GM12878 (cell line): ENCODE measurements at regions not wholly inside any gene's neighbourhood (a gene's known extent, or its start where the extent isn't known, plus 50 kb on each side); places are given as distances from the start of the nearest gene placed in this dataset.

ENCODE experiments used
- ATAC-seq: fragments of 200-7000 bp; cut with Tn5 transposase; 3 replicates; pipeline ENCODE4 v1.9.1; 2020; ENCODE audit warnings: mild to moderate bottlenecking, moderate library complexity
- BruUV-seq: library from RNA; stranded (reverse); fragments of 400-500 nt; replicated peaks from 2 replicates; lab custom pipeline; 2021; lab: Mats Ljungman, UMichigan
- CTCF ChIA-PET: fragments of 300-600 bp; sonication (Branson Sonifier 250); formaldehyde crosslinking; extraction: SDS; loops from one replicate; lab custom pipeline; 2021; ENCODE audit warnings: inconsistent platforms; lab: Yijun Ruan, JAX
- POLR2A ChIA-PET: fragments of 350-600 bp; formaldehyde crosslinking; extraction: SDS; loops from one replicate; lab custom pipeline; 2021; ENCODE audit warnings: inconsistent platforms; lab: Charles Lee
- RAD21 ChIA-PET: fragments of 300-600 bp; sonication (Branson Sonifier 250); formaldehyde crosslinking; loops from one replicate; lab custom pipeline; 2023; ENCODE audit warnings: antibody characterized with exemption; ENCODE audit not compliant: unreplicated experiment; lab: Charles Lee
- SMC1A ChIA-PET: fragments of 300-600 bp; sonication (Branson Sonifier 250); formaldehyde crosslinking; loops from one replicate; lab custom pipeline; 2023; ENCODE audit not compliant: unreplicated experiment, uncharacterized antibody; lab: Charles Lee
- DNase-seq: peaks from one replicate; pipeline ENCODE4 v3.0.0-alpha.2; 2011; ENCODE audit warnings: low read depth, low spot score
- FAIRE-seq: peaks from 3 replicates; lab custom pipeline; 2011; peaks lifted over from hg19 to GRCh38; lab: Jason Lieb, UNC
- H2AFZ ChIP-seq: 2 replicates; pipeline ENCODE4 v1.6.0; 2011; ENCODE audit warnings: low read depth, low read length, control low read depth; ENCODE audit not compliant: control insufficient read depth
- H3K27ac ChIP-seq: 2 replicates; pipeline ENCODE4 v1.5.1; 2011; ENCODE audit warnings: control low read depth; ENCODE audit not compliant: control insufficient read depth, insufficient read depth
- H3K27me3 ChIP-seq, 2 experiments: replicated peaks in 1 of 2; 2 replicates each; pipeline versions ENCODE4 v1.6.0 to v1.6.1; 2011; ENCODE audit warnings: low read length in 1 of 2; ENCODE audit not compliant: control insufficient read depth in 2 of 2, insufficient read depth in 2 of 2
- H3K36me3 ChIP-seq, 2 experiments: 2 replicates each; pipeline ENCODE4 v1.5.1; 2011; ENCODE audit warnings: low read length in 1 of 2; ENCODE audit not compliant: control insufficient read depth in 2 of 2, insufficient read depth in 2 of 2
- H3K4me1 ChIP-seq: 2 replicates; pipeline ENCODE4 v1.6.1; 2011; ENCODE audit warnings: mild to moderate bottlenecking, low read length, moderate library complexity, mixed read lengths; ENCODE audit not compliant: control insufficient read depth, insufficient read depth
- H3K4me2 ChIP-seq: 2 replicates; pipeline ENCODE4 v1.6.0; 2011; ENCODE audit warnings: control low read depth; ENCODE audit not compliant: control insufficient read depth, insufficient read depth
- H3K4me3 ChIP-seq: fragments of 200-600 bp; sonication (generic); 2 replicates; pipeline ENCODE4 v1.5.1; 2016
- H3K79me2 ChIP-seq: 2 replicates; pipeline ENCODE4 v1.6.0; 2011; ENCODE audit warnings: low read length; ENCODE audit not compliant: control insufficient read depth, insufficient read depth
- H3K9ac ChIP-seq: 2 replicates; pipeline ENCODE4 v1.8.0; 2011; ENCODE audit warnings: low read length, control low read depth, mixed read lengths; ENCODE audit not compliant: control insufficient read depth, insufficient read depth
- H3K9me3 ChIP-seq: replicated peaks from 3 replicates; pipeline ENCODE4 v1.5.1; 2011; ENCODE audit warnings: mild to moderate bottlenecking, low read length; ENCODE audit not compliant: control insufficient read depth, insufficient read depth
- H4K20me1 ChIP-seq: 2 replicates; pipeline ENCODE4 v1.6.0; 2011; ENCODE audit not compliant: control insufficient read depth, insufficient read depth
- CHD1 ChIP-seq: IDR thresholded peaks from 2 replicates; pipeline ENCODE4 v1.6.1; 2012; ENCODE audit warnings: low read depth, low read length, improper control_type of control experiment
- CREB1 ChIP-seq: IDR thresholded peaks from 2 replicates; pipeline ENCODE4 v1.6.1; 2012; ENCODE audit warnings: low read depth, mild to moderate bottlenecking, inconsistent platforms
- E2F8 ChIP-seq: fragments of 450-650 bp; IDR thresholded peaks from 2 replicates; pipeline ENCODE4 v1.6.1; 2018; ENCODE audit warnings: mild to moderate bottlenecking, low read depth, moderate library complexity; ENCODE audit not compliant: partially characterized antibody
- EGR1 ChIP-seq, 2 experiments: IDR thresholded peaks; 1 replicate in 1 of 2; 2 replicates in 1 of 2; pipeline ENCODE4 v1.6.1; 2011 to 2012; ENCODE audit warnings: low read depth in 2 of 2, low read length in 2 of 2, borderline replicate concordance in 1 of 2, mild to moderate bottlenecking in 1 of 2, moderate library complexity in 1 of 2
- ETV6 ChIP-seq, 2 experiments: fragments of 450-650 bp in 1 of 2; IDR thresholded peaks in 1 of 2; conservative IDR thresholded peaks in 1 of 2; 2 replicates each; pipeline ENCODE4 v1.6.1; 2014; ENCODE audit warnings: antibody characterized with exemption in 1 of 2, borderline replicate concordance in 1 of 2, low read depth in 1 of 2, mild to moderate bottlenecking in 1 of 2, moderate library complexity in 1 of 2
- FOXK2 ChIP-seq: fragments of 450-650 bp; IDR thresholded peaks from 2 replicates; pipeline ENCODE4 v1.6.1; 2017; ENCODE audit warnings: mild to moderate bottlenecking, moderate library complexity
- HDAC6 ChIP-seq: fragments of 200-600 bp; sonication (generic); IDR thresholded peaks from one replicate; pipeline ENCODE4 v1.8.0; 2017; ENCODE audit warnings: antibody characterized with exemption; ENCODE audit not compliant: unreplicated experiment
- LARP7 ChIP-seq: fragments of 450-650 bp; IDR thresholded peaks from 2 replicates; pipeline ENCODE4 v1.6.1; 2017; ENCODE audit warnings: mild to moderate bottlenecking
- NR2C1 ChIP-seq: fragments of 450-650 bp; IDR thresholded peaks from 2 replicates; pipeline ENCODE4 v1.6.1; 2017; ENCODE audit warnings: antibody characterized with exemption, mild to moderate bottlenecking, moderate library complexity
- POLR2AphosphoS2 ChIP-seq: IDR thresholded peaks from 2 replicates; pipeline ENCODE4 v1.6.1; 2011; ENCODE audit warnings: low read depth, mild to moderate bottlenecking, low read length, improper control_type of control experiment, moderate library complexity
- SKIL ChIP-seq: fragments of 450-650 bp; IDR thresholded peaks from 2 replicates; pipeline ENCODE4 v1.6.1; 2017; ENCODE audit warnings: mild to moderate bottlenecking, low read depth, inconsistent platforms; ENCODE audit not compliant: poor library complexity, severe bottlenecking
- SREBF2 ChIP-seq: IDR thresholded peaks from 2 replicates; pipeline ENCODE4 v1.6.1; 2012; ENCODE audit warnings: mild to moderate bottlenecking, low read length
- WGBS: methylation state at CpG from one replicate; pipeline ENCODE4 v1.1.6; 2016; ENCODE audit warnings: low lambda C conversion rate; ENCODE audit not compliant: insufficient replicate concordance, insufficient coverage; ENCODE audit errors: missing lambda C conversion rate; 5-methylcytosine and 5-hydroxymethylcytosine counted together
- in situ Hi-C: fragments of 300-500 bp; cut with MboI; formaldehyde crosslinking; loops from 9 replicates; pipeline ENCODE4 v1.14.3; 2018; ENCODE audit warnings: mixed read lengths
- intact Hi-C: fragments of 100-400 bp; cut with micrococcal nuclease; formaldehyde crosslinking; loops from one replicate; pipeline ENCODE4 v1.14.2; 2022; ENCODE audit not compliant: unreplicated experiment

- CTCF ChIA-PET: interaction anchor here (1.0 kb wide), 1 partner anchor 42 kb away, joined by 3 read pairs; no protein-coding TSS in a partner anchor
- no peaks in the 10 kb centered on the region for H3K79me2 ChIP-seq
- no peaks in the 10 kb centered on the region for H4K20me1 ChIP-seq
- H3K4me3 ChIP-seq: no peak overlapping the region
- H3K4me2 ChIP-seq: no peak overlapping the region
- H3K27ac ChIP-seq: no peak overlapping the region
- H3K4me1 ChIP-seq: no peaks in the 10 kb centered on the region
- in situ Hi-C loops (no loop called here), intact Hi-C loops (no loop called here)
- no peak for ATAC-seq
- no peak for FAIRE-seq
- H3K27me3 ChIP-seq: no peaks in the 10 kb centered on the region
- POLR2A ChIA-PET: interaction anchor here (0.6 kb wide), 1 partner anchor 24 kb away, joined by 4 read pairs; no protein-coding TSS in a partner anchor
- peaks cover 3% of the 10 kb centered on the region; the same call in 1 of the 3 replicates for H3K9me3 ChIP-seq
- RAD21 ChIA-PET: no interaction called here
- H3K9ac ChIP-seq: no peak overlapping the region
- no peak overlapping the region for H2AFZ ChIP-seq
- WGBS: 5% methylated on average over 5 of the region's 5 CpGs
- no peak for TF ChIP-seq E2F8
- TF ChIP-seq POLR2AphosphoS2: no peak
- TF ChIP-seq HDAC6: no peak
- no peak for TF ChIP-seq CHD1
- TF ChIP-seq LARP7: no peak
- no peak for TF ChIP-seq SKIL
- TF ChIP-seq EGR1 (IDR thresholded peaks at IDR 0.05; ENCODE audit: borderline replicate concordance in 1 of 2, low read depth in 2 of 2, low read length in 2 of 2): no peak
- TF ChIP-seq FOXK2: no peak
- no peak for TF ChIP-seq NR2C1
- no peak for TF ChIP-seq SREBF2
- no peak for TF ChIP-seq CREB1
- no peak for TF ChIP-seq ETV6 (conservative IDR thresholded peaks at IDR 0.05 in 1 of 2, IDR thresholded peaks at IDR 0.05 in 1 of 2; ENCODE audit: borderline replicate concordance in 1 of 2, low read depth in 1 of 2)
- H3K36me3 ChIP-seq: no peaks in the 10 kb centered on the region
- no TSS peak for BruUV-seq
- SMC1A ChIA-PET: no interaction called here
- DNase-seq: no peak
Observed at GRCh38 chr11:119551420-119552105, 128.6 kb upstream of the THY1 start.
